GM10248 (cell line): ENCODE measurements at regions not wholly inside any gene's neighbourhood (a gene's known extent, or its start where the extent isn't known, plus 50 kb on each side); places are given as distances from the start of the nearest gene placed in this dataset.

Source experiments
- CTCF ChIA-PET: fragments of 300-600 bp; sonication (Branson Sonifier 250); formaldehyde crosslinking; extraction: SDS; loops from one replicate; lab custom pipeline; 2021; ENCODE audit warnings: antibody characterized with exemption; lab: Yijun Ruan, JAX
- POLR2A ChIA-PET: fragments of 350-650 bp; sonication (Branson Sonifier 250); formaldehyde crosslinking; extraction: SDS; loops from one replicate; lab custom pipeline; 2020; ENCODE audit warnings: antibody characterized with exemption; lab: Yijun Ruan, JAX
- DNase-seq: peaks from one replicate; pipeline ENCODE4 v3.0.0; 2012; ENCODE audit errors: extremely low spot score
- TF ChIP-seq, protein P1 (sequence below): IDR thresholded peaks from 2 replicates; pipeline ENCODE4 v1.5.1; 2012; ENCODE audit warnings: mild to moderate bottlenecking, low read depth; ENCODE audit errors: extremely low read depth, missing control alignments, control extremely low read depth

DNA sequence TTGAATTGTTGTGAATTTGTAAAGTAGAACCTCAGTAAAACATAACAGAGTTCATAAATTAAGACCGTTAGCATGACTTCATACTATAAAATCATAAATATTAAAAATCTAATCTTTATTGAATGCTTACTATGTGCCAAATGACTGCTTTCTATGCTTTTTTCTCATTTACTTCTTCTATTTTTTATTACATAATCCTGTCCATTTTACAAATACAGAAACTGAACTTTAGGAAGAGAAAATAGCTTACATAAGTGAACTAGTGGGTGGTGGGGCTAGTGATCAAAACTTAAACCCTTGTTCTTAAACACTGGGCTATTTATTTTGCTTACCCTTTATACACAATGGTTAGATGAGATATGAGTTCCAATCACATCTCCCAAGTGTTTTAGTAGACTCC, 122.3 kb downstream of the ZC3H11B start:
- no peak for DNase-seq
- ChIA-PET CTCF (interaction anchor here (1.7 kb wide), 1 partner anchor 13 kb away, joined by 5 read pairs; no protein-coding TSS in a partner anchor), POLR2A (no interaction called here)
- TF ChIP-seq, protein P1, sequence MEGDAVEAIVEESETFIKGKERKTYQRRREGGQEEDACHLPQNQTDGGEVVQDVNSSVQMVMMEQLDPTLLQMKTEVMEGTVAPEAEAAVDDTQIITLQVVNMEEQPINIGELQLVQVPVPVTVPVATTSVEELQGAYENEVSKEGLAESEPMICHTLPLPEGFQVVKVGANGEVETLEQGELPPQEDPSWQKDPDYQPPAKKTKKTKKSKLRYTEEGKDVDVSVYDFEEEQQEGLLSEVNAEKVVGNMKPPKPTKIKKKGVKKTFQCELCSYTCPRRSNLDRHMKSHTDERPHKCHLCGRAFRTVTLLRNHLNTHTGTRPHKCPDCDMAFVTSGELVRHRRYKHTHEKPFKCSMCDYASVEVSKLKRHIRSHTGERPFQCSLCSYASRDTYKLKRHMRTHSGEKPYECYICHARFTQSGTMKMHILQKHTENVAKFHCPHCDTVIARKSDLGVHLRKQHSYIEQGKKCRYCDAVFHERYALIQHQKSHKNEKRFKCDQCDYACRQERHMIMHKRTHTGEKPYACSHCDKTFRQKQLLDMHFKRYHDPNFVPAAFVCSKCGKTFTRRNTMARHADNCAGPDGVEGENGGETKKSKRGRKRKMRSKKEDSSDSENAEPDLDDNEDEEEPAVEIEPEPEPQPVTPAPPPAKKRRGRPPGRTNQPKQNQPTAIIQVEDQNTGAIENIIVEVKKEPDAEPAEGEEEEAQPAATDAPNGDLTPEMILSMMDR: no peak

DNA sequence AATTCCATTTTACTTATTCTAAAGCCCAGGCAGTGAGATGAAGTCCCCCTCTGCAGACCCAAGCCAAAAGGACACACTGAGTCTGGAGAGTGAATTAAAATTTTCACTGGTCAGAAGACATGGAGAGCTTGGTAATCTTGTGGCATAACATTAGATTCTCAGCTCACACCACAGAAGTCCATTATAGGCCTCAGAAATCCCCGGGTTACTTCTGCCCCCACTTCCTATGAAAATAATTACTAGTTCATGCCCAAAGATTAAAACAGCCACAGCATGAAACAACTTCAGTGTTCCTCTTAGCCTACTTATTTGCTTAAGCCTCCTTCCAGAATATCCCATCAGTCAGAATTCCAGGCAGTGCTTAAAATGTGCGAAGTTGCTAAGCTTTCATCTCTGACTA, 123.3 kb downstream of the ZC3H11B start:
- ChIA-PET CTCF (no interaction called here), POLR2A (no interaction called here)
- TF ChIP-seq, protein P1: no peak
- no peak for DNase-seq

DNA sequence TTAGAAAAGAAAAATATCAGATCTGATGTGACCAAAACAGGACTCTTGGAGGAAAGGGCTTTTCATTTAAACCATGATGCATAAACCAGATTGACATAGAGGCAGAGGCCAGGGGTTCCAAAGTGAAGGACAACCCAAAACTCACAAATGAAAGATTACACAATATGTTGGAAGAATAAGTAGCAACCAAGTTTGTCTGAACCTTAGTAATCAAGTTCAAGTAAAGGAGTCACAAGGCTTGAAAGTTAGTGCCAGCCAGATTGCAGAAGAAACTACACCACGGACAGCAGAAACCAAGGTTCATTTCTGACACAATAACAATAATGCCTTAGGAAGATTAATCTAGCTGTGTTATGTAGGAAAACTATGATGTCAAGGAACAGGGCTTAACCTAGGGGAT, 124.6 kb downstream of the ZC3H11B start:
- TF ChIP-seq, protein P1: no peak
- no peak for DNase-seq
- CTCF ChIA-PET: interaction anchor here (1.0 to 1.2 kb wide), 2 partner anchors 79 to 219 kb away, joined by 3 read pairs; no protein-coding TSS in a partner anchor
- POLR2A ChIA-PET: no interaction called here

DNA sequence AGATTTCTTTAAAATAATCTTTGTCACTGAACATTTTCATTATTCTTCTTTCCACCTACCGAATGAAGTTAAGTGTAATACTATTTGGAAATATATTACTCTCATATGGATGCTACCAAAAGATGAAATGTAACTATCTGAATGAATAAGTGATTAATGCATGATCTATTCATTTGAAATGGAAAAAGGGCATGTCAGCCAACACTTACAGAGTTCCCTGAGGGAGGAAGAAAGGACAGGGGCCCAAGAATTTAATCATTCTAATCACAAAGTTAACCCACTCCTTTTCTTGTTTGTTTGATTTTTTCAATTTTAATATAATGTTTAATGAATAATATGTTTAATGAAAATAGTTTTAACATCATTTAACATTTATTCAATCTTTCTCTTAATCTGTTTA, 129.4 kb downstream of the ZC3H11B start:
- CTCF ChIA-PET: no interaction called here
- DNase-seq: no peak
- POLR2A ChIA-PET: no interaction called here

DNA sequence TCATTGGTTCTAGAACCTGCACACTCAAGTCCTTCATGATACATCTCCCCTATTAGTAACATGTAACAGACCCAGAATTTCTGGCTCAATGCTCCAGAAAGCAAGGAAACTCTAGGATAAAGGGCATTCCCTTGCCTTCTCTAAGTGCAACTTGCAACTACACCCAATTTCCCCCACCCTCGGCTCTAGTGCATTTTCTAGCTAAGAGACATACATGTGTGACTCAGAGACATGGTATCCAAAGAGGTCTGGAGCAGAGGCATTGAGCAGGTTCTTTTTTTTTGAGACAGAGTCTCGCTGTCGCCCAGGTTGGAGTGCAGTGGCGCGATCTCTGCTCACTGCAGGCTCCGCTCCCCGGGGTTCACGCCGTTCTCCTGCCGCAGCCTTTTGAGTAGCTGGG, 132.9 kb downstream of the ZC3H11B start:
- no peak for DNase-seq
- ChIA-PET CTCF (interaction anchor here (1.3 kb wide), 1 partner anchor 12 kb away, joined by 3 read pairs; no protein-coding TSS in a partner anchor), POLR2A (no interaction called here)
- TF ChIP-seq, protein P1: no peak

More for the DNA sequence above, 129.4 kb downstream of the ZC3H11B start:
- TF ChIP-seq, protein P1: no peak

DNA sequence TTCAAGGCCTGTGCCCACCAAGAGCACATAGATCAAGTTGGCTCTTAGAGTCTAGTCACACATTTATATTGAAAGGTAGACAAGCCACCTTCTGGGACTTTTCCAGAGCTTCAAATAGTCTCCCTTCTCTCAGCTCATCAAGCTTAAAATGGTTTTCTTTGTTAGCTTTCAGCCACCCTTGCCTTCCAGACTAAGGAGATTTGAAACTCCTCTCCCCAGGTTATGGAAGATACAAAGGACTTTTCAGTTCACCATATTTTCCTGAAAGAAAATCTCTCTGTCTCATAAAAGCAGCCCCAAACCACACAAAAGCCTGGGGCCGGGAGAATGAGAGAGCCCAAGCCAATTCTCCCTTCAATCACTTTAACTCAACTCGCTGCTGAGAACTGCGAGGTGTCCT, 134.1 kb downstream of the ZC3H11B start:
- TF ChIP-seq, protein P1: no peak
- ChIA-PET POLR2A (no interaction called here), CTCF (interaction anchor here (1.0 to 1.4 kb wide), 4 partner anchors 11 to 88 kb away, joined by 3 to 5 read pairs (median 3); no protein-coding TSS in a partner anchor)
- DNase-seq: no peak
